ENCODE measurements at regions not wholly inside any gene's neighbourhood (a gene's known extent, or its start where the extent isn't known, plus 50 kb on each side); places are given as distances from the start of the nearest gene placed in this dataset.
A peak's percentile ranks its signal among the peaks of the same experiment; 100 is the strongest.

GRCh38 chr13:44260336-44260735 is 113.3 kb upstream of the SERP2 start:
- H3K27ac Mint-ChIP-seq, result no peak overlapping the region
- ATAC-seq, result no peak
- DNase-seq (ENCODE audit: low spot score in 2 of 2), result no peak
- peaks cover 4 to 9% of the 10 kb centered on the region in 2 donors for H3K9me3 Mint-ChIP-seq
- no peaks in the 10 kb centered on the region for H3K36me3 Mint-ChIP-seq

DNA sequence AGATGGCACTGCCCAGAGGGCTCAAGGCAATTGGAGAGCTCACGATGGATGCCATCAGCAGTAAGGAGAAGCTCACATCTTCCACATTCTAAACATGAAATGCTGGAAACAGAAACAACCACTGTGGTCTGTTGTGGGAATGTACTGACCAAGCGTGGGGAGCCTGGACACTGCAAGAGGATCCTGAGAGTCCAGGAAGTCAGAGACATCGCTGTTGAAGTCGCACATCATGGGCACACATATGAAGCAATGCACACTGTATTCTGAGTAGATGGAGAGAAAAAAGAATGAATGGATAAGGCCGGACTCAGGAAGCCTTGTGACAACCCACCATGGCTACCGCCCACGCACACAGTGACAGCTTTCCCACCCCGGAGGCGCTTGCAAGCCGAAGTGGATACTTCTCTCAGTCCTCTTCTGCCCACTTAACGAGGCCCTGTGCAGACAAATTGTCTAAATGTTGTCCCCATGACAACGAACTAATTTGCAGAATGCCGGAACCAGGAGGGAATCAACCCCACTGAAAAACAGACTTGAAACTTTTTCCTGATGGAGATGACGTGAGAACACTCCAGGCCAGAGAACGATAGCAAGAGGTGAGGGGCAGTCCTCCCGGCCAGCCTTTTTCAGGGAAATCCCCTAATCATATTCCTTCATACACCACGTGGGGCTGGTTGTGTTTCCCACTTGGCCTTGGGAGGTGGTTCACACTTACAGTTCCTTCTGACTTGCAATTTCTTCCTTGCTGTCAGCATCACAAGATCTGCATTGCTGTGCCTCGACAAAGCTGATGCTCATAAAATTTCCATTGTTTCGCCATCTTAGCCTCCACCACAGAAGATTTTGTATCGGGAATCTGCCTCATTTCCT is 109.6 kb upstream of the SERP2 start:
- Mint-ChIP-seq H3K27ac (no peak overlapping the region), H3K9me3 (peaks cover 7 to 9% of the 10 kb centered on the region in 2 donors), H3K36me3 (no peaks in the 10 kb centered on the region)
- ATAC-seq (no peak), DNase-seq (ENCODE audit: low spot score in 2 of 2) (no peak)

DNA sequence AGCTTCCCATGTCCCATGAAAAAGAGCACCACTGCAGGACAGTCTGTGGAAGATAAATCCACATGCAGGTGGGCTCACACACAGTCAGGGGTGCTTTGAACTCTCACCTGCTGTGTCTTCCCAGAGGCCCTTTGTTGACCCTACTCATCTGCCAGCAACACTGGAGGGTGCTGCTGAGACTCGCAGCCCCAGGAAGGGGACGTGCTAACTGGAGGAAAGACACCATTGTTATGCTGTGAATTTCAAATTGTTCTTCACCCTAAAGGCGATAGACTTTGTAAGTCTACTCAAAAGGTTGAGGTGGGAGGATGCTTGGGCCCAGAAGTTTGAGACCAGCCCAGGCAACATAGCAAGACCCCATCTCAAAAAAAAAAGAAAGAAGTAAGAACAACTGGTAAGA is 107.3 kb upstream of the SERP2 start:
- ATAC-seq, result no peak
- no peak overlapping the region for H3K27ac Mint-ChIP-seq
- no peak for DNase-seq (ENCODE audit: low spot score in 2 of 2)
- H3K9me3 Mint-ChIP-seq, result peaks cover 7 to 14% of the 10 kb centered on the region in 2 donors
- H3K36me3 Mint-ChIP-seq, result no peaks in the 10 kb centered on the region

- ATAC-seq (no peak), DNase-seq (ENCODE audit: low spot score in 2 of 2) (no peak)
- Mint-ChIP-seq H3K9me3 (peaks cover 7 to 14% of the 10 kb centered on the region in 2 donors), H3K36me3 (no peaks in the 10 kb centered on the region), H3K27ac (no peak overlapping the region)
Measured at GRCh38 chr13:44266772-44267171, 106.9 kb upstream of the SERP2 start.

DNA sequence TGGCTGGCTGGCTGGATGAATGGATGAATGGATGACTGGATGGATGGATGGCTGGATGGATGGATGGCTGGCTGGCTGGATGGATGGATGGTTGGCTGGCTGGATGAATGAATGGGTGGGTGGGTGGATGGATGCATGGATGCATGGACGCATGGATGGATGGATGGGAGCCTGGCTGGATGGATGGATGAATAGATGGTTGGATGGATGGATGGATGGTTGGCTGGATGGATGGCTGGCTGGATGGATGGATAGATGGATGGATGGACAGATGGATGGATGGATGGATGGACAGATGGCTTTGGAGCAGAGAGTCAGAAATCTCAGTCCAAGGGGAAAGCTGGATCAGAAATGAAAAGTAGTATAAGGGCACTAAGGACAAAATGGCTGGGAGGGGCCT is 106.4 kb upstream of the SERP2 start:
- Mint-ChIP-seq H3K9me3 (peaks cover 7 to 14% of the 10 kb centered on the region in 2 donors), H3K36me3 (no peaks in the 10 kb centered on the region), H3K27ac (no peak overlapping the region)
- DNase-seq (ENCODE audit: low spot score in 2 of 2), result no peak
- no peak for ATAC-seq

GRCh38 chr13:44267980-44268379 is 105.6 kb upstream of the SERP2 start:
- no peak for ATAC-seq
- no peak overlapping the region for H3K27ac Mint-ChIP-seq
- H3K9me3 Mint-ChIP-seq, result peaks cover 7 to 14% of the 10 kb centered on the region in 2 donors
- DNase-seq (ENCODE audit: low spot score in 2 of 2), result no peak
- no peaks in the 10 kb centered on the region for H3K36me3 Mint-ChIP-seq

- Mint-ChIP-seq H3K9me3 (peaks cover 7 to 14% of the 10 kb centered on the region in 2 donors), H3K27ac (no peak overlapping the region), H3K36me3 (no peaks in the 10 kb centered on the region)
- ATAC-seq (peak in 1 of 2 donors; percentile 41), DNase-seq (ENCODE audit: low spot score in 2 of 2) (no peak)
Measured at GRCh38 chr13:44268980-44269379, 104.6 kb upstream of the SERP2 start.

GRCh38 chr13:44270150-44270549 is 103.5 kb upstream of the SERP2 start:
- peaks cover 7 to 17% of the 10 kb centered on the region in 2 donors for H3K9me3 Mint-ChIP-seq
- ATAC-seq (no peak), DNase-seq (ENCODE audit: low spot score in 2 of 2) (no peak)
- peak overlapping the region in 1 of 2 donors; percentile 33 for H3K27ac Mint-ChIP-seq
- H3K36me3 Mint-ChIP-seq, result peaks cover 8 to 10% of the 10 kb centered on the region in 2 donors

- Mint-ChIP-seq H3K27ac (peak overlapping the region in 1 of 2 donors; percentile 70), H3K36me3 (peaks cover 10 to 16% of the 10 kb centered on the region in 2 donors), H3K9me3 (peaks cover 7 to 23% of the 10 kb centered on the region in 2 donors)
- no peak for ATAC-seq
- no peak for DNase-seq (ENCODE audit: low spot score in 2 of 2)
Measured at GRCh38 chr13:44271031-44271455, 102.6 kb upstream of the SERP2 start.

DNA sequence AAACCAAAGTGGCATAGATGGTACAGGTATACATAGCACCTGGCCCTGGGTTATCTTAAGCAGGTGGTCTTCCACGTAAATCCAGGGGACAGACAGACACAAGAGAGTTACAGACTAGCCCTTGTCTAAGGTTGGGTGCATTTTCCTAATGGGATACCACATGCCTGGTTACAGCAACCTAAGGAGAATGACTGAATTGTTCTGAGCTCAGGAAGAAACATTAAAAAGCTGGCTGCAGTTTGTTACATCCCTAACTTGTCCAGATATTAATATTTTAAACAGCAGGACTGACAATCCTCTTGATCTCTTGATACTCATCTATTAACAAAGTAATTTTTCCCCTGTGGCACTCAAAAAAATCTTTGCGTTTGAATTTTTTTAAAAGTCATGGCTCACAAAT is 102.2 kb upstream of the SERP2 start:
- DNase-seq (ENCODE audit: low spot score in 2 of 2) (no peak), ATAC-seq (no peak)
- no peak overlapping the region for H3K27ac Mint-ChIP-seq
- peaks cover 7 to 23% of the 10 kb centered on the region in 2 donors for H3K9me3 Mint-ChIP-seq
- peaks cover 10 to 18% of the 10 kb centered on the region in 2 donors for H3K36me3 Mint-ChIP-seq

DNA sequence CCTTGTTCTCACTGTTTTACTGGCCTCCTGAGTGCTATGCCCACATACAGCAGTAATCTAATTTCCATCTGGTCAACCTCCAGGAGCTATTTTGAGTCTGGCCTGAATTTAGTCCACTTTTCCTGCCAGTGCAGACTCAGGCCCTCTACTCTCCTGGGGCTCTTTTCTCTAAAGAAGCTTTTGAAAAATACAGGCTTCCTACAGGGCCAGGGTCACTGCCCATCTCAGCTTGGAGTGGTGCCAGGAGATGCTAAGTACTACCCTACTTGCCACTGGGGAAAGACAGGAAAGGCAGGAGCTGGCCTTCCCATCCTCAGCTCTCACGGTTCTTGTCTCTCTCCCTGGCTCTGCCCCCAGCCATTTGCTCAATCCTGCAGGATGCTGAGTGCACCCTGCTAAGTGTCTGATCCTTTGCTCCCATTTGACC is 101.7 kb upstream of the SERP2 start:
- DNase-seq (ENCODE audit: low spot score in 2 of 2) (no peak), ATAC-seq (no peak)
- peaks cover 10 to 18% of the 10 kb centered on the region in 2 donors for H3K36me3 Mint-ChIP-seq
- peak overlapping the region in 1 of 2 donors; percentile 6 for H3K27ac Mint-ChIP-seq
- peaks cover 8 to 24% of the 10 kb centered on the region in 2 donors for H3K9me3 Mint-ChIP-seq

GRCh38 chr13:44272692-44273091 is 100.9 kb upstream of the SERP2 start:
- no peak for DNase-seq (ENCODE audit: low spot score in 2 of 2)
- Mint-ChIP-seq H3K9me3 (peaks cover 5 to 22% of the 10 kb centered on the region in 2 donors), H3K27ac (peak overlapping the region in 1 of 2 donors; percentile 6), H3K36me3 (peaks cover 12 to 18% of the 10 kb centered on the region in 2 donors)
- ATAC-seq, result peak in 1 of 2 donors; percentile 28

DNA sequence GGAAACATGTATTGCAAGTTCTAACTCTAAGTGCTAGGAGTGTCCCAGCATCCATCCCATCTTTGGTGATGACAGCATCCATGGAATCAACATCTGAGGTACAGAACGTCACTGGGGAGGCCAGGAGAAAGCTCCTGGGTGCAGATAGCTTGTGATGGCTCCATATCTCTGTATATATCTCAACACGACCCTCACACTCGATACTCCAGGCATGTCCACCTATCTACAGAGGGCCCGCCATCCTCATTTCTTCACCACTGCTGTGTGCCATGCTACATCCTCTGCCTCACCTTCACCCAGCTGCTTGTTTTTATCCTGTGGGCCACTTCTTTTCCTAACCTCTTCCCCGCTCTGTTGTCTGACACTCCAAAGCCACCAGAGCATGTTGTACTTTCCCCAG is 100.4 kb upstream of the SERP2 start:
- peak overlapping the region in 1 of 2 donors; percentile 81 for H3K27ac Mint-ChIP-seq
- ATAC-seq, result no peak
- no peak for DNase-seq (ENCODE audit: low spot score in 2 of 2)
- peaks cover 17 to 18% of the 10 kb centered on the region in 2 donors for H3K36me3 Mint-ChIP-seq
- H3K9me3 Mint-ChIP-seq, result peaks cover 8 to 25% of the 10 kb centered on the region in 2 donors

GRCh38 chr13:44273991-44274770 is 99.4 kb upstream of the SERP2 start:
- peaks cover 18% of the 10 kb centered on the region in 2 donors for H3K36me3 Mint-ChIP-seq
- peaks cover 8 to 25% of the 10 kb centered on the region in 2 donors for H3K9me3 Mint-ChIP-seq
- DNase-seq (ENCODE audit: low spot score in 2 of 2) (no peak), ATAC-seq (peak; percentile 95)
- H3K27ac Mint-ChIP-seq, result peak overlapping the region; percentile 80 to 85

GRCh38 chr13:44274771-44275205 is 98.8 kb upstream of the SERP2 start:
- DNase-seq (ENCODE audit: low spot score in 2 of 2) (no peak), ATAC-seq (peak; percentile 23 to 63)
- H3K36me3 Mint-ChIP-seq, result peaks cover 18% of the 10 kb centered on the region in 2 donors
- H3K27ac Mint-ChIP-seq, result peak overlapping the region; percentile 80 to 85
- peaks cover 8 to 26% of the 10 kb centered on the region in 2 donors for H3K9me3 Mint-ChIP-seq

DNA sequence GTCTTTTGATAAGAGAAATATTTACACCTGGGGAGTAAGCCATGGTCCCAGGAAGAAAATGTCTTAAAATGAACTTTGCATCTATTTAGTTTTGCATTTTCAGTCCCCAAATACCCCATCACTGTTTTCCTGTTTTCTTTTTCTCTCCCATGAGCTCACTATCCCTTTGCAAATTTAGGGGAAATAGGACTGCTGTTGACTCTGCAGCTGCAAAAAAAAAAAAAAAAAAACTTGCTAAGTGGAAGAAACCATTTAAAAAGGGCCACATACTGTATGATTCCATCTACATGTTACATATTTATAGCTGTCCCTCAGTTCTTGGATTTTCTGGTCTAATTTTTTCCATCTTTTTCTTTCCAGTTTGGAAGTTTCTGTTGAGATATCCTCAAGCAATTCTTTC is 98.2 kb upstream of the SERP2 start:
- Mint-ChIP-seq H3K27ac (peak overlapping the region; percentile 80 to 85), H3K9me3 (peaks cover 8 to 27% of the 10 kb centered on the region in 2 donors), H3K36me3 (peaks cover 18 to 22% of the 10 kb centered on the region in 2 donors)
- DNase-seq (ENCODE audit: low spot score in 2 of 2), result no peak
- no peak for ATAC-seq

DNA sequence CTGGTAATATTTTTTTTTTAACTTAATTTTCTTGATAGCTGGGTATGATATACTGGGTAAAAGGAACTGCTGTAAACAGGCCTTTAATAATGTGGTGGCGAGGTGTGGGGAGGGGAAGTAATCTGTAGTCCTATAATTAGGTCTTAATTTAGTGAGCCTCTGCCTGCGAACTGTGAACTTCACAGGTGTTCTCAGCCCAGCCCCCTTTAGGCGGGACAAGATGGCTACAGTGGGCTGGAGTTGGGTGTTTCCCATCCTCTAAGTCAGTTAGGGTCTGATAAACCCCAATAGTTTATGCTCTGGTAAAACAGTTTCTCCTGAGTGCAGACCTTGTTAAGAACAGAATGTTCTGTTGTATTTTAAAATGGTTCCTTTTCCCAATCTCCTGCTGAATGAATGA is 97.6 kb upstream of the SERP2 start:
- no peak for DNase-seq (ENCODE audit: low spot score in 2 of 2)
- H3K9me3 Mint-ChIP-seq, result peaks cover 8 to 25% of the 10 kb centered on the region in 2 donors
- ATAC-seq, result no peak
- H3K36me3 Mint-ChIP-seq, result peaks cover 18 to 22% of the 10 kb centered on the region in 2 donors
- no peak overlapping the region for H3K27ac Mint-ChIP-seq
